ENCODE measurements at regions not wholly inside any gene's neighbourhood (a gene's known extent, or its start where the extent isn't known, plus 50 kb on each side); places are given as distances from the start of the nearest gene placed in this dataset.

DNA sequence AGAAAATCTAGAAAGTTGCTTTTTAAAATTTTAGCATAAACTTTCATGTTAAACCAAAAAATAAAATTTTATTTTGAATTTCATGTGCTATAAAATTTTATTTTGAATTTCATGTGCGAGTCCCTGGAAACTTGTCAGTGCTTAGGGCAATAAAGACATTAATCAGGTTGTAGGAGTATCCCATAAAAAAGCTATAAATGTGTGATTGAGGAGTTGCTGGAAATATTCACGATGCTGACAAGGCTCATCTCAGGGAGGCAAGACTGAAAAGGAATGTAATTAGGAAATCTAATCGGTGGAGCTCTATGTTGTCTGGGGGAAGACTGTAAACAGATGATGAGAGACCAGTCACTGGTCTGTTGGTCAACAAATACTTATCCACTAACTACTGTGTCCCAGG lies 117.9 kb downstream of the LRIG2 start:
- TF ChIP-seq, protein P1, sequence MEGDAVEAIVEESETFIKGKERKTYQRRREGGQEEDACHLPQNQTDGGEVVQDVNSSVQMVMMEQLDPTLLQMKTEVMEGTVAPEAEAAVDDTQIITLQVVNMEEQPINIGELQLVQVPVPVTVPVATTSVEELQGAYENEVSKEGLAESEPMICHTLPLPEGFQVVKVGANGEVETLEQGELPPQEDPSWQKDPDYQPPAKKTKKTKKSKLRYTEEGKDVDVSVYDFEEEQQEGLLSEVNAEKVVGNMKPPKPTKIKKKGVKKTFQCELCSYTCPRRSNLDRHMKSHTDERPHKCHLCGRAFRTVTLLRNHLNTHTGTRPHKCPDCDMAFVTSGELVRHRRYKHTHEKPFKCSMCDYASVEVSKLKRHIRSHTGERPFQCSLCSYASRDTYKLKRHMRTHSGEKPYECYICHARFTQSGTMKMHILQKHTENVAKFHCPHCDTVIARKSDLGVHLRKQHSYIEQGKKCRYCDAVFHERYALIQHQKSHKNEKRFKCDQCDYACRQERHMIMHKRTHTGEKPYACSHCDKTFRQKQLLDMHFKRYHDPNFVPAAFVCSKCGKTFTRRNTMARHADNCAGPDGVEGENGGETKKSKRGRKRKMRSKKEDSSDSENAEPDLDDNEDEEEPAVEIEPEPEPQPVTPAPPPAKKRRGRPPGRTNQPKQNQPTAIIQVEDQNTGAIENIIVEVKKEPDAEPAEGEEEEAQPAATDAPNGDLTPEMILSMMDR (conservative IDR thresholded peaks at IDR 0.05; ENCODE audit: low read depth, low read length), result no peak
- TF ChIP-seq EZH2 (IDR thresholded peaks at IDR 0.05; ENCODE audit: borderline replicate concordance, low read depth, low read length, poor library complexity, severe bottlenecking), result no peak
